ENCODE measurements at regions not wholly inside any gene's neighbourhood (a gene's known extent, or its start where the extent isn't known, plus 50 kb on each side); places are given as distances from the start of the nearest gene placed in this dataset.

GRCh38 chr6:10268611-10269310 is 146.1 kb downstream of the TFAP2A start:
- Histone ChIP-seq H2AFZ (ENCODE audit: insufficient read depth, low read depth, low read length, poor library complexity, severe bottlenecking) (no peak overlapping the region), H3K27me3 (ENCODE audit: control insufficient read depth in 2 of 2, insufficient read depth in 2 of 2, low read length in 2 of 2) (peaks cover 8 to 12% of the 10 kb centered on the region in 2 donors), H3K79me2 (ENCODE audit: insufficient read depth, low read length) (no peaks in the 10 kb centered on the region), H3K27ac (ENCODE audit: low read depth in 1 of 2, low read length in 2 of 2) (no peak overlapping the region), H3K9me3 (replicated peaks in 1 of 2; ENCODE audit: control insufficient read depth in 1 of 2, insufficient read depth in 1 of 2, low read length in 2 of 2) (no peaks in the 10 kb centered on the region), H3K36me3 (replicated peaks in 1 of 2; ENCODE audit: control insufficient read depth in 1 of 2, insufficient read depth in 2 of 2, low read length in 2 of 2) (no peaks in the 10 kb centered on the region), H3K4me3 (replicated peaks in 1 of 3; ENCODE audit: low read depth in 2 of 3, low read length in 3 of 3) (no peak overlapping the region), H3K4me1 (ENCODE audit: control insufficient read depth in 1 of 2, insufficient read depth in 2 of 2, low read length in 2 of 2) (no peaks in the 10 kb centered on the region), H4K20me1 (ENCODE audit: insufficient read depth, low read length) (no peaks in the 10 kb centered on the region), H3K9ac (ENCODE audit: insufficient read depth, low read length, poor library complexity, severe bottlenecking) (no peak overlapping the region), H3K4me2 (replicated peaks; ENCODE audit: extremely low read depth, low read length, poor library complexity, severe bottlenecking) (no peak overlapping the region)
- Mint-ChIP-seq H3K27me3 (ENCODE audit: low read depth in 3 of 3) (peaks cover 10 to 22% (median 15%) of the 10 kb centered on the region in 3 donors), H3K4me1 (no peaks in the 10 kb centered on the region), H3K9me3 (peaks cover 2 to 11% (median 6%) of the 10 kb centered on the region in 7 donors), H3K4me3 (peak overlapping the region in 1 of 2 donors; percentile 36), H3K27ac (no peak overlapping the region), H3K36me3 (no peaks in the 10 kb centered on the region)
- TF ChIP-seq CTCF (IDR thresholded peaks at IDR 0.05), result no peak
- DNase-seq, result no peak
- 23% methylated on average over 6 of the region's 14 CpGs for WGBS (ENCODE audit: insufficient coverage)
- intact Hi-C loops (cut with micrococcal nuclease), result no loop called here

- no peak for TF ChIP-seq CTCF (IDR thresholded peaks at IDR 0.05)
- no peak overlapping the region for H3K4me3 Mint-ChIP-seq
- H3K27me3 Mint-ChIP-seq (ENCODE audit: low read depth in 3 of 3), result peaks cover 10 to 22% (median 12%) of the 10 kb centered on the region in 3 donors
- peaks cover 8 to 12% of the 10 kb centered on the region in 2 donors for H3K27me3 ChIP-seq (ENCODE audit: control insufficient read depth in 2 of 2, insufficient read depth in 2 of 2, low read length in 2 of 2)
- no peaks in the 10 kb centered on the region for H3K9me3 ChIP-seq (replicated peaks in 1 of 2; ENCODE audit: control insufficient read depth in 1 of 2, insufficient read depth in 1 of 2, low read length in 2 of 2)
- no peak overlapping the region for H3K9ac ChIP-seq (ENCODE audit: insufficient read depth, low read length, poor library complexity, severe bottlenecking)
- no peaks in the 10 kb centered on the region for H3K4me1 Mint-ChIP-seq
- H3K4me1 ChIP-seq (ENCODE audit: control insufficient read depth in 1 of 2, insufficient read depth in 2 of 2, low read length in 2 of 2), result no peaks in the 10 kb centered on the region
- no peak overlapping the region for H3K27ac Mint-ChIP-seq
- no peaks in the 10 kb centered on the region for H4K20me1 ChIP-seq (ENCODE audit: insufficient read depth, low read length)
- H3K9me3 Mint-ChIP-seq, result peaks cover 2 to 11% (median 6%) of the 10 kb centered on the region in 7 donors
- H2AFZ ChIP-seq (ENCODE audit: insufficient read depth, low read depth, low read length, poor library complexity, severe bottlenecking), result no peak overlapping the region
- intact Hi-C loops (cut with micrococcal nuclease), result no loop called here
- no peak overlapping the region for H3K4me2 ChIP-seq (replicated peaks; ENCODE audit: extremely low read depth, low read length, poor library complexity, severe bottlenecking)
- H3K27ac ChIP-seq (ENCODE audit: low read depth in 1 of 2, low read length in 2 of 2), result no peak overlapping the region
- no peak for DNase-seq
- H3K36me3 ChIP-seq (replicated peaks in 1 of 2; ENCODE audit: control insufficient read depth in 1 of 2, insufficient read depth in 2 of 2, low read length in 2 of 2), result no peaks in the 10 kb centered on the region
- WGBS (ENCODE audit: insufficient coverage), result no CpG with 5 or more reads among the region's 4 CpGs
- no peak overlapping the region for H3K4me3 ChIP-seq (replicated peaks in 1 of 3; ENCODE audit: low read depth in 2 of 3, low read length in 3 of 3)
- H3K36me3 Mint-ChIP-seq, result no peaks in the 10 kb centered on the region
- no peaks in the 10 kb centered on the region for H3K79me2 ChIP-seq (ENCODE audit: insufficient read depth, low read length)
Measured at GRCh38 chr6:10268111-10268510, 146.8 kb downstream of the TFAP2A start.
